ENCODE measurements at regions not wholly inside any gene's neighbourhood (a gene's known extent, or its start where the extent isn't known, plus 50 kb on each side); places are given as distances from the start of the nearest gene placed in this dataset.
"Not testable (repeated sequence)": the region's sequence is repeated elsewhere in the genome, so short reads cannot be mapped to it uniquely, and the experiment has no call there.

- DNase-seq = no peak
These were observed 54.4 kb upstream of the LGR5 start for GRCh38 chr12:71385155-71385554.

- DNase-seq = not testable (repeated sequence)
These were observed 62.8 kb upstream of the LGR5 start for GRCh38 chr12:71376711-71377355.

- no peak for DNase-seq
These were observed 68.5 kb upstream of the LGR5 start for GRCh38 chr12:71371122-71371521.

DNA sequence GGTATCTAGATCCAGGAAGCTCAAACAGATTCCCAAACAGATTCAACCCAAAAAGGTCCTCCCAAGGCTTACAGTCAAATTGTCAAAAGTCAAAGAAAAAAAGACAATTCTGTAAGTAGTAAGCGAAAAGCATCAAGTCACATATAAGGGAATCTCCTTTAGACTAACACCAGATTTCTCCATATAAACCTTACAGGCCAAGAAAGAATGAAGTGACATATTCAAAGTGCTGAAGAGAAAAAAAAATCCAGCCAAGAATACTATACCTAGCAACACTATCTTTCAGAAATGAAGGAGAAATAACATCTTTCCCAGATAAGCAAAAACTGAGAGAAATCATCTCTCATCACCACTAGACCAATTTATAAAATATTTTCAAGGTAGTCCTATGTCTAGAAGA is 79.6 kb upstream of the LGR5 start:
- DNase-seq = no peak

DNA sequence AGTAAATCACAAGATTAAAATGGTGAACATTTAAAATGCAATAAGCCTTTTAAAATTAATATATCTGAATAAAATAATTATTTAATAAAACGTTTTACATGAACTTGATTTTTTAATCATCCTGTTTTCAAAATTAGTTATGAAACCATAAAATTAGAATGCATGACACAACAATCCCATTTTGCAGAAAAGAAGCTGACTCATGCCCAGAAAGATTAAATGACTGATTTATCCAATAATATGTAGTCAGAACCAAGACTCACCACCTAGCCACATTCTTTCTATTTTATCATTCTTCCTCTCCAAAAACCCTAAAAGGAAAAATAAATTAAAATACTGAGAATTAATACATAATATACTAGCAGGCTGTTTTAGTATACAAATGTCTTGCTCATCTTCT is 83.0 kb upstream of the LGR5 start:
- no peak for DNase-seq

DNA sequence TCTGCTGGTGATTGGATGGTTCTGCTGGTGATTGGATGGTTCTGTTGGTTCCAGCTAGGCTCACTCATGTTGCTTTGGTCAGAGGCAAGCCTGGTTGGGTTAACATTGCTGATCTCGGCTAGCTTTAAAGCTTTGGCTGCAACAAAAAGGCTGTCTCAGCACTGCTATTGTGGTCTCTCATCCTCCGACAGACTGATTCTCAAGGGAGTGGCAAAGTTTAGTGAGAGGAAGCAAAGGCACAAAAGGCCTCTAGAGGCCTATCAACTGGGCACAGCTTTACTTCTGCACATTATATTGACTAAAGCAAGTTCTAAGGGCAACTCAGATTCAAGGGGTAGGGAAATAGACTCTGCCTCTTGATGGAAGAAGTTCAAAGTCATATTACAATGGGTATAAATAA is 84.7 kb upstream of the LGR5 start:
- DNase-seq = no peak

GRCh38 chr12:71353607-71354006 is 86.0 kb upstream of the LGR5 start:
- no peak for DNase-seq

GRCh38 chr12:71349950-71350349 is 89.6 kb upstream of the LGR5 start:
- no peak for DNase-seq

DNA sequence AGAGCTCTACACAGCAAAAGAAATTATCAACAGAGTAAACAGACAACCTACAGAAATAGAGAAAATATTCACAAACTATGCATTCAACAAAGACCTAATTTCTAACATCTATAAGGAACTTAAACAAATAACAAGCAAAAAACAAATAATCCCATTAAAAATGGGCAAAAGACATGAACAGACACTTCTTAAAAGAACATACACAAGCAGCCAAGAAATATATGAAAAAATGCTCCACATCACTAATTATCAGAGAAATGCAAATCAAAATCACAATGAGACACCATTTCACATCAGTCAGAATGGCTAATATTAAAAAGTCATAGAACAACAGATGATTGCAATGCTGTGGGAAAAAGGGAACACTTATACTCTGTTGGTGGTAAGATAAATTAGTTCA is 100.7 kb upstream of the LGR5 start:
- DNase-seq = no peak

GRCh38 chr12:71335963-71336257 is 103.7 kb upstream of the LGR5 start:
- DNase-seq = no peak

GRCh38 chr12:71335151-71335962 is 104.2 kb upstream of the LGR5 start:
- no peak for DNase-seq

GRCh38 chr12:71333418-71333817 is 106.2 kb upstream of the LGR5 start:
- no peak for DNase-seq

DNA sequence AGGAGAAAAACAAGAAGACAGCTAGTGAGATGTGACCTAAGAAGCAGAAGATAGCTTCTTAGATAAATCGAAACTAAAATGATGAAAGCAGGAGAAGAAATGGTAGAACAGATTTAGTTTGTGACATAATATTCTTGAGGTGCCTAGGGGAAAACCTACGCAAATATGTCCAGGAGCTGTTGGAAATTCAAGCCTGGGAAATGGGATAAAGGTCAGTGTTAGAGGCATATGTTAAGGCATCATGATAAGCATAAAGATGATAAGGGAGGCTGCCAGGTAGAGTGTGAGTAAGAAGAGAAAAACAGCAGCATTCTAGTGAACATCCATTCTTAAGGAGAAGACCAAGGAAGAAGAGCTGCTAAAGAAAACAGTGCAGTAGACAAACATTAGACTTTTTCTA is 109.6 kb upstream of the LGR5 start:
- no peak for DNase-seq

DNA sequence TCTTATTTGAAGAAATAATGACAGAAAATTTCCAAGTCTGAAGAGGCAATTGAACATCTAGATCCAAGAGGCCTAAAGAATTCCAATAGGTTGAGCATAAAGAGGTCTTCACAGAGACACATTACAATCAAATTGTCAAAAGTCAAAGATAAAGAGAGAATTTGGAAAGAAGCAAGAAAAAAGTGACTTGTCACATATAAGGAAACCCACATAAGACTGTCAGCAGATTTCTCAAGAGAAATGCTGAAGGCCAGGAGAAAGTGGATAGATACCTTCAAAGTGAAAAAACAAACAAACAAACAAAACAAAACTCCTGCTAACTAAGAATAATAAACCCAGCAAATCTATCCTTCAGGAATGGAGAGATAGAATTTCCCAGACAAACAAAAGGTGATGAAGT is 118.1 kb upstream of the LGR5 start:
- DNase-seq = no peak

DNA sequence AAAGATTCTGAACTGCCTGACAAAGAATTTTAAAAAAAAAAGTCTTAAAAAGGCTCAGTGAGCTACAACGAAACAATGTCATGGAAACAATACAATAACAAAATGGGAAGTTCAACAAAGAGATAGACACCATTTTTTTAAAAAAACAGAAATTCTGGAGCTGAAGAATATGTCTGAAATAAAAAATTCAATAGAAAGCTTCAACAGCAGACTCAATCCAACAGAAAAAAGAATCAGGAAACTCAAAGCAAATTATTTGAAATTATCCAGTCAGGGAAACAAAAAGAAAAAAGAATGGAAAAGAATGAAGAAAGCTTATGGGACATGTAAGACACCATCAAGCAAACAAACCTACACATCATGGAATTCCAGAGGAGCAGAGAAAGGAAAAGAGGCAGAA is 118.5 kb upstream of the LGR5 start:
- no peak for DNase-seq

- no peak for DNase-seq
These were observed 124.1 kb upstream of the LGR5 start for GRCh38 chr12:71315328-71315985.

- DNase-seq = no peak
These were observed 126.7 kb upstream of the LGR5 start for GRCh38 chr12:71312768-71313403.

- not testable (repeated sequence) for DNase-seq
These were observed 128.0 kb upstream of the LGR5 start for GRCh38 chr12:71311611-71312010.

GRCh38 chr12:71306808-71307207 is 132.8 kb upstream of the LGR5 start:
- DNase-seq = no peak

GRCh38 chr12:71304306-71304705 is 135.3 kb upstream of the LGR5 start:
- no peak for DNase-seq

- no peak for DNase-seq
These were observed 136.4 kb upstream of the LGR5 start for GRCh38 chr12:71303199-71303598.

GRCh38 chr12:71300772-71301675 is 138.6 kb upstream of the LGR5 start:
- DNase-seq = no peak
